PC-9 (cell line): ENCODE measurements at regions not wholly inside any gene's neighbourhood (a gene's known extent, or its start where the extent isn't known, plus 50 kb on each side); places are given as distances from the start of the nearest gene placed in this dataset.

ENCODE experiments used
- BruUV-seq: library from RNA; stranded (reverse); fragments of 400-500 nt; replicated peaks from 2 replicates; lab custom pipeline; 2021; lab: Mats Ljungman, UMichigan
- CTCF ChIA-PET: fragments of 300-600 bp; sonication (Branson Sonifier 250); formaldehyde crosslinking; loops from one replicate; lab custom pipeline; 2022; ENCODE audit warnings: antibody characterized with exemption; lab: Charles Lee
- POLR2A ChIA-PET: fragments of 300-600 bp; sonication (Branson Sonifier 250); formaldehyde crosslinking; loops from one replicate; lab custom pipeline; 2022; ENCODE audit warnings: antibody characterized with exemption; ENCODE audit not compliant: unreplicated experiment; lab: Charles Lee
- DNase-seq, 2 experiments: peaks; one replicate each; pipeline versions ENCODE4 v3.0.0 to v3.0.0-alpha.2; 2015 to 2022; ENCODE audit warnings: mixed read lengths in 1 of 2
- H2AFZ ChIP-seq: fragments of 200-600 bp; sonication (generic); 2 replicates; pipeline ENCODE4 v1.8.1; 2017; ENCODE audit warnings: antibody characterized with exemption
- H3F3A ChIP-seq: fragments of 200-600 bp; sonication (generic); 2 replicates; pipeline ENCODE4 v1.8.1; 2017; ENCODE audit warnings: antibody characterized with exemption, mild to moderate bottlenecking, low read depth; ENCODE audit not compliant: insufficient read depth
- H3K27ac ChIP-seq: fragments of 200-600 bp; sonication (generic); 2 replicates; pipeline ENCODE4 v1.6.1; 2016; ENCODE audit warnings: mixed run types
- H3K27me3 ChIP-seq: fragments of 200-600 bp; sonication (generic); 2 replicates; pipeline ENCODE4 v1.6.1; 2016; ENCODE audit warnings: low read depth, mixed run types; ENCODE audit not compliant: insufficient read depth
- H3K36me3 ChIP-seq: fragments of 200-600 bp; sonication (generic); 2 replicates; pipeline ENCODE4 v1.6.1; 2016; ENCODE audit warnings: low read depth, mixed run types
- H3K4me1 ChIP-seq: fragments of 200-600 bp; sonication (generic); replicated peaks from 2 replicates; pipeline ENCODE4 v1.6.1; 2016; ENCODE audit warnings: mixed run types; ENCODE audit not compliant: insufficient read depth
- H3K4me2 ChIP-seq: fragments of 200-600 bp; sonication (generic); 2 replicates; pipeline ENCODE4 v1.6.1; 2017; ENCODE audit warnings: mixed run types
- H3K4me3 ChIP-seq: fragments of 200-600 bp; sonication (generic); 2 replicates; pipeline ENCODE4 v1.6.1; 2016; ENCODE audit warnings: mixed run types
- H3K79me2 ChIP-seq: fragments of 200-600 bp; sonication (generic); 2 replicates; pipeline ENCODE4 v1.6.1; 2017; ENCODE audit warnings: low read depth, mixed run types
- H3K9me2 ChIP-seq: fragments of 200-600 bp; sonication (generic); 2 replicates; pipeline ENCODE4 v1.8.1; 2017; ENCODE audit warnings: mild to moderate bottlenecking; ENCODE audit not compliant: insufficient read depth
- H3K9me3 ChIP-seq: fragments of 200-600 bp; sonication (generic); 2 replicates; pipeline ENCODE4 v1.8.1; 2016; ENCODE audit warnings: low read depth; ENCODE audit not compliant: insufficient read depth
- H4K20me1 ChIP-seq: fragments of 200-600 bp; sonication (generic); 2 replicates; pipeline ENCODE4 v1.8.1; 2017; ENCODE audit not compliant: insufficient read depth
- CTCF ChIP-seq: fragments of 200-600 bp; sonication (generic); conservative IDR thresholded peaks from 2 replicates; pipeline ENCODE4 v1.6.1; 2017; ENCODE audit warnings: mixed run types, antibody characterized with exemption, mild to moderate bottlenecking, moderate library complexity
- EZH2 ChIP-seq: fragments of 200-600 bp; sonication (generic); IDR thresholded peaks from 2 replicates; pipeline ENCODE4 v1.8.0; 2017; ENCODE audit warnings: antibody characterized with exemption, low read depth
- intact Hi-C: fragments of 100-400 bp; cut with micrococcal nuclease; formaldehyde crosslinking; loops from one replicate; pipeline ENCODE4 v1.10.0; 2022; ENCODE audit not compliant: unreplicated experiment

- ChIA-PET POLR2A (no interaction called here), CTCF (no interaction called here)
- H3K4me3 ChIP-seq, result no peak overlapping the region
- no peaks in the 10 kb centered on the region for H4K20me1 ChIP-seq
- no peaks in the 10 kb centered on the region for H3K79me2 ChIP-seq
- H3K9me2 ChIP-seq, result no peaks in the 10 kb centered on the region
- no peaks in the 10 kb centered on the region for H3K4me1 ChIP-seq
- H3K27ac ChIP-seq, result no peak overlapping the region
- no peaks in the 10 kb centered on the region for H3K36me3 ChIP-seq
- no peak for DNase-seq
- TF ChIP-seq EZH2 (no peak), CTCF (no peak)
- BruUV-seq, result no TSS peak
- intact Hi-C loops, result no loop called here
- 0 out of 2 replicates have a peak, but pooled peaks cover 15% of the 10 kb centered on the region for H3K27me3 ChIP-seq
- no peak overlapping the region for H2AFZ ChIP-seq
- H3F3A ChIP-seq, result no peaks in the 10 kb centered on the region
- H3K4me2 ChIP-seq, result no peak overlapping the region
- no peaks in the 10 kb centered on the region for H3K9me3 ChIP-seq
These were observed 386.9 kb downstream of the POM121L12 start for GRCh38 chr7:53422291-53422690.

- Histone ChIP-seq H3K27me3 (0 out of 2 replicates have a peak, but pooled peaks cover 15% of the 10 kb centered on the region), H3K36me3 (no peaks in the 10 kb centered on the region), H3F3A (no peaks in the 10 kb centered on the region), H3K9me2 (no peaks in the 10 kb centered on the region), H4K20me1 (no peaks in the 10 kb centered on the region; the same call in 1 of the 2 replicates), H3K4me3 (peak overlapping the region; percentile 29; the same call in 1 of the 2 replicates), H3K4me2 (peak overlapping the region; percentile 61), H3K27ac (no peak overlapping the region), H3K79me2 (no peaks in the 10 kb centered on the region), H2AFZ (peak overlapping the region; percentile 53; the same call in 1 of the 2 replicates), H3K4me1 (no peaks in the 10 kb centered on the region), H3K9me3 (no peaks in the 10 kb centered on the region)
- ChIA-PET CTCF (no interaction called here), POLR2A (no interaction called here)
- no peak for DNase-seq
- BruUV-seq, result no TSS peak
- intact Hi-C loops, result no loop called here
- TF ChIP-seq EZH2 (no peak), CTCF (no peak)
These were observed 390.8 kb downstream of the POM121L12 start for GRCh38 chr7:53426145-53426750.

- ChIA-PET POLR2A (no interaction called here), CTCF (no interaction called here)
- no peak overlapping the region for H3K4me2 ChIP-seq
- no peaks in the 10 kb centered on the region; the same call in 1 of the 2 replicates for H4K20me1 ChIP-seq
- TF ChIP-seq EZH2, result no peak
- no peaks in the 10 kb centered on the region for H3F3A ChIP-seq
- intact Hi-C loops, result no loop called here
- H3K27ac ChIP-seq, result no peak overlapping the region
- 0 out of 2 replicates have a peak, but pooled peaks cover 15% of the 10 kb centered on the region for H3K27me3 ChIP-seq
- no peaks in the 10 kb centered on the region for H3K9me3 ChIP-seq
- H3K4me3 ChIP-seq, result no peak overlapping the region
- H3K79me2 ChIP-seq, result no peaks in the 10 kb centered on the region
- no peaks in the 10 kb centered on the region for H3K4me1 ChIP-seq
- no TSS peak for BruUV-seq
- no peak for DNase-seq
- no peak overlapping the region for H2AFZ ChIP-seq
- no peaks in the 10 kb centered on the region for H3K36me3 ChIP-seq
- no peaks in the 10 kb centered on the region for H3K9me2 ChIP-seq
These were observed 392.6 kb downstream of the POM121L12 start for GRCh38 chr7:53428045-53428444.
